K562 (cell line): ENCODE measurements at regions not wholly inside any gene's neighbourhood (a gene's known extent, or its start where the extent isn't known, plus 50 kb on each side); places are given as distances from the start of the nearest gene placed in this dataset.

ENCODE experiments used
- ATAC-seq: fragments of 200-7000 bp; cut with Tn5 transposase; 3 replicates; pipeline ENCODE4 v1.9.1; 2020; ENCODE audit warnings: moderate library complexity
- BruUV-seq: library from RNA; stranded (reverse); fragments of 400-500 nt; replicated peaks from 2 replicates; lab custom pipeline; 2021; lab: Mats Ljungman, UMichigan
- CTCF ChIA-PET: fragments of 300-600 bp; formaldehyde crosslinking; extraction: SDS; loops from one replicate; lab custom pipeline; 2021; ENCODE audit warnings: low intra/inter-chr PET ratio; lab: Yijun Ruan, JAX
- POLR2A ChIA-PET: fragments of 300-600, 350-650 bp; sonication (Branson Sonifier 250); formaldehyde crosslinking; extraction: SDS; loops from one replicate; lab custom pipeline; 2021; ENCODE audit warnings: antibody characterized with exemption, inconsistent platforms; lab: Yijun Ruan, JAX
- DNase-seq, 4 experiments: peaks; one replicate each; pipeline versions ENCODE4 v3.0.0 to v3.0.0-alpha.2; 2011 to 2018; ENCODE audit warnings: low spot score in 3 of 4, mixed read lengths in 3 of 4; ENCODE audit errors: extremely low read depth in 1 of 4
- FAIRE-seq: peaks from 2 replicates; lab custom pipeline; 2011; peaks lifted over from hg19 to GRCh38; lab: Jason Lieb, UNC
- H2AFZ ChIP-seq: 2 replicates; pipeline ENCODE4 v1.6.0; 2011; ENCODE audit warnings: low read depth, low read length, control low read depth, inconsistent platforms
- H3K27ac ChIP-seq: fragments of 200-600 bp; 3 replicates; pipeline ENCODE4 v1.8.0; 2011; ENCODE audit warnings: low read depth, mild to moderate bottlenecking, control low read depth, inconsistent platforms, low read length, moderate library complexity, mixed read lengths; ENCODE audit errors: extremely low read depth
- H3K27me3 ChIP-seq, 2 experiments: fragments of 300-600 bp in 1 of 2; 2 replicates in 1 of 2; 3 replicates in 1 of 2; pipeline versions ENCODE4 v1.6.0 to v1.8.0; 2011; ENCODE audit warnings: inconsistent platforms in 2 of 2, low read length in 2 of 2, mild to moderate bottlenecking in 1 of 2, mixed read lengths in 1 of 2, moderate library complexity in 1 of 2; ENCODE audit not compliant: control insufficient read depth in 2 of 2, insufficient read depth in 2 of 2
- H3K36me3 ChIP-seq: fragments of 300-600 bp; 3 replicates; pipeline ENCODE4 v1.8.0; 2011; ENCODE audit warnings: mild to moderate bottlenecking, low read length, inconsistent platforms; ENCODE audit not compliant: control insufficient read depth, insufficient read depth
- H3K4me1 ChIP-seq, 2 experiments: fragments of 200-600 bp in 1 of 2; replicated peaks in 1 of 2; 2 replicates in 1 of 2; 3 replicates in 1 of 2; pipeline versions ENCODE4 v1.5.1 to v1.8.0; 2011; ENCODE audit warnings: inconsistent platforms in 2 of 2, low read length in 2 of 2, mild to moderate bottlenecking in 1 of 2, mixed read lengths in 1 of 2, moderate library complexity in 1 of 2; ENCODE audit not compliant: control insufficient read depth in 2 of 2, insufficient read depth in 2 of 2
- H3K4me2 ChIP-seq: 2 replicates; pipeline ENCODE4 v1.6.1; 2011; ENCODE audit warnings: low read length, control low read depth, inconsistent platforms, mixed read lengths; ENCODE audit not compliant: insufficient read depth
- H3K4me3 ChIP-seq: fragments of 200-600 bp; sonication (generic), shearing (Covaris generic); 2 replicates; pipeline ENCODE4 v1.5.1; 2016; ENCODE audit warnings: control low read depth, inconsistent platforms
- H3K79me2 ChIP-seq: fragments of 200-600 bp; 3 replicates; pipeline ENCODE4 v1.8.0; 2011; ENCODE audit warnings: low read length, inconsistent platforms; ENCODE audit not compliant: control insufficient read depth, insufficient read depth
- H3K9ac ChIP-seq, 2 experiments: 2 replicates each; pipeline versions ENCODE4 v1.6.0 to v1.6.1; 2011; ENCODE audit warnings: low read depth in 2 of 2, low read length in 2 of 2, control low read depth in 1 of 2, inconsistent platforms in 1 of 2, mild to moderate bottlenecking in 1 of 2, mixed read lengths in 1 of 2; ENCODE audit not compliant: insufficient read depth in 1 of 2
- H3K9me1 ChIP-seq: one replicate; pipeline ENCODE4 v1.6.0; 2011; ENCODE audit warnings: inconsistent platforms, mild to moderate bottlenecking, low read length, moderate library complexity; ENCODE audit not compliant: control insufficient read depth, insufficient read depth
- H3K9me3 ChIP-seq: replicated peaks from 2 replicates; pipeline ENCODE4 v1.5.1; 2011; ENCODE audit warnings: low read depth, low read length, inconsistent platforms; ENCODE audit not compliant: control insufficient read depth, insufficient read depth
- H4K20me1 ChIP-seq: replicated peaks from 2 replicates; pipeline ENCODE4 v1.6.1; 2011; ENCODE audit warnings: low read length, inconsistent platforms, mixed read lengths; ENCODE audit not compliant: control insufficient read depth, insufficient read depth
- ETV5 ChIP-seq: sonication (generic); formaldehyde crosslinking; IDR thresholded peaks from 2 replicates; pipeline ENCODE4 v1.4.0; 2020; ENCODE audit warnings: low read depth, mild to moderate bottlenecking, missing genetic modification reagents
- FOS ChIP-seq: IDR thresholded peaks from 3 replicates; pipeline ENCODE4 v1.6.1; 2011; ENCODE audit not compliant: insufficient read length; ENCODE audit errors: extremely low read depth
- HDAC2 ChIP-seq: fragments of 450-650 bp; IDR thresholded peaks from 2 replicates; pipeline ENCODE4 v1.6.1; 2016; ENCODE audit warnings: mild to moderate bottlenecking
- HLTF ChIP-seq: fragments of 450-650 bp; IDR thresholded peaks from 2 replicates; pipeline ENCODE4 v1.6.1; 2016
- IRF1 ChIP-seq: sonication (generic); formaldehyde crosslinking; IDR thresholded peaks from 2 replicates; pipeline ENCODE4 v1.8.0; 2022; ENCODE audit warnings: missing genetic modification reagents, mild to moderate bottlenecking, borderline replicate concordance
- MED1 ChIP-seq: sonication (generic); formaldehyde crosslinking; IDR thresholded peaks from 2 replicates; pipeline ENCODE4 v1.8.1; 2023; ENCODE audit warnings: missing genetic modification reagents, borderline replicate concordance
- PYGO2 ChIP-seq: fragments of 450-650 bp; IDR thresholded peaks from 2 replicates; pipeline ENCODE4 v1.6.1; 2016; ENCODE audit warnings: mild to moderate bottlenecking, missing genetic modification characterization, moderate library complexity, missing compliant biosample characterization
- SIRT6 ChIP-seq: IDR thresholded peaks from one replicate; pipeline ENCODE4 v1.6.1; 2012; ENCODE audit warnings: low read depth, mild to moderate bottlenecking, control low read depth, inconsistent platforms, low read length, moderate library complexity
- SOX6 ChIP-seq: fragments of 450-650 bp; IDR thresholded peaks from 2 replicates; pipeline ENCODE4 v1.6.1; 2014; ENCODE audit warnings: mild to moderate bottlenecking
- TOE1 ChIP-seq, 2 experiments: fragments of 450-650 bp in 1 of 2; sonication (generic) in 1 of 2; formaldehyde crosslinking in 1 of 2; IDR thresholded peaks; 2 replicates each; pipeline versions ENCODE4 v1.7.1 to v1.8.0; 2016 to 2022; ENCODE audit warnings: borderline replicate concordance in 2 of 2, mild to moderate bottlenecking in 2 of 2, antibody characterized with exemption in 1 of 2, inconsistent platforms in 1 of 2, low read depth in 1 of 2, missing genetic modification reagents in 1 of 2, moderate library complexity in 1 of 2
- U2AF2 ChIP-seq: fragments of 200-400 bp; formaldehyde crosslinking; optimal IDR thresholded peaks from 2 replicates; pipeline ENCODE3; 2017; ENCODE audit warnings: low read depth, mild to moderate bottlenecking, low read length
- WGBS: fragments of 100-300 bp; shearing (Covaris generic); methylation state at CpG from one replicate; pipeline ENCODE4 v1.1.6; 2016; ENCODE audit warnings: low coverage, mixed read lengths; ENCODE audit not compliant: insufficient coverage; ENCODE audit errors: missing lambda C conversion rate; 5-methylcytosine and 5-hydroxymethylcytosine counted together
- in situ Hi-C: fragments of 300-500 bp; cut with MboI; formaldehyde crosslinking; loops from 4 replicates; pipeline ENCODE4 v1.15.0; 2018; ENCODE audit warnings: inconsistent platforms, mixed read lengths
- intact Hi-C: fragments of 100-400 bp; cut with micrococcal nuclease; formaldehyde crosslinking; loops from 2 replicates; pipeline ENCODE4 v1.14.2; 2022
- TF ChIP-seq, protein P1 (sequence below), 2 experiments: fragments of 200-800 bp in 1 of 2; sonication (Bioruptor generic) in 1 of 2; sonication (generic) in 1 of 2; formaldehyde crosslinking in 1 of 2; IDR thresholded peaks in 1 of 2; conservative IDR thresholded peaks in 1 of 2; 2 replicates each; pipeline versions ENCODE4 v1.5.0 to v1.6.1; 2016 to 2020; ENCODE audit warnings: missing compliant biosample characterization in 1 of 2, missing genetic modification characterization in 1 of 2, missing genetic modification reagents in 1 of 2
- TF ChIP-seq, protein P2 (sequence below): sonication (generic); formaldehyde crosslinking; IDR thresholded peaks from 2 replicates; pipeline ENCODE4 v1.5.0; 2020; ENCODE audit warnings: missing genetic modification reagents

DNA sequence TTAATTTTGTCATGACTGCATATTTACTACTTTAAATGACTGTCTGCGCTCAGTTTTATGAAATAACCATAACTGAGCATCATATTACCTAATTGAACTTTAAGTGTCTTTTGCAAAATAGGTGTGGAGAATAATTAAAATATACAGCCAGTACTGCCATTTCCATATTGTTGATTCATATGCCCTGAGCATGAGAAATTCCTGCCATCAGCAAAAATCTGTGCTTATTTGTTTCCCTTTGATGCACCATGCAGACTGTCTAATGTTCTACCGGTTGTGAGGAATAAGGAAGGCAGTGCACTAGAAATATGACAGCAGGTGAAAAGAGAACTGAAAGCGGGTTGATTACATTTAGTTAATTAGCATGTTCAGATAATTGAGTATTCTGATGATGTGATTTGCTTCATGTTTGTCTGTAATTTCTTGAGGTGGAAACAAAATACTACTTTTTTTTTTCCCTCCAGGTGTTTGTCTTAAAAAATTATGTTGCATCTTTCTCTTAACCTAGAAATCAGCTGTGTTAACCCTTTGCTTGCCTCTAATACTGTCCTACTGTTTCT lies 229.4 kb upstream of the AZI2 start:
- BruUV-seq: no TSS peak
- Histone ChIP-seq H2AFZ (no peak overlapping the region), H3K4me2 (no peak overlapping the region), H3K9me3 (no peaks in the 10 kb centered on the region), H3K36me3 (no peaks in the 10 kb centered on the region), H3K27ac (no peak overlapping the region), H3K4me3 (no peak overlapping the region), H3K9ac (no peak overlapping the region), H3K27me3 (no peaks in the 10 kb centered on the region), H3K79me2 (no peaks in the 10 kb centered on the region), H3K4me1 (no peaks in the 10 kb centered on the region), H3K9me1 (no peaks in the 10 kb centered on the region), H4K20me1 (no peaks in the 10 kb centered on the region)
- FAIRE-seq: no peak
- intact Hi-C loops: no loop called here
- TF ChIP-seq ETV5 (CRISPR knock-in tag) (no peak), HDAC2 (no peak)
- ChIA-PET POLR2A (no interaction called here), CTCF (no interaction called here)
- no peak for ATAC-seq
- no peak for DNase-seq
- in situ Hi-C loops: no loop called here
- 0% methylated on average over 3 of the region's 3 CpGs for WGBS

GRCh38 chr3:28586325-28586724 lies 237.7 kb upstream of the AZI2 start:
- no peaks in the 10 kb centered on the region for H3K9me1 ChIP-seq
- DNase-seq (no peak), ATAC-seq (no peak), FAIRE-seq (no peak)
- intact Hi-C loops: no loop called here
- no peak overlapping the region for H3K9ac ChIP-seq
- H3K4me3 ChIP-seq: no peak overlapping the region
- H3K4me1 ChIP-seq: no peaks in the 10 kb centered on the region
- no peaks in the 10 kb centered on the region for H3K79me2 ChIP-seq
- in situ Hi-C loops: no loop called here
- ChIA-PET POLR2A (no interaction called here), CTCF (no interaction called here)
- H3K27ac ChIP-seq: no peak overlapping the region
- H3K9me3 ChIP-seq: no peaks in the 10 kb centered on the region; the same call in 1 of the 2 replicates
- BruUV-seq: no TSS peak
- H3K36me3 ChIP-seq: no peaks in the 10 kb centered on the region
- no peaks in the 10 kb centered on the region for H3K27me3 ChIP-seq
- H2AFZ ChIP-seq: no peak overlapping the region
- H4K20me1 ChIP-seq: no peaks in the 10 kb centered on the region
- H3K4me2 ChIP-seq: no peak overlapping the region
- TF ChIP-seq HLTF (no peak), SIRT6 (no peak), PYGO2 (tag) (no peak), TOE1 (IDR thresholded peaks at IDR 0.05; ENCODE audit: borderline replicate concordance) (no peak), TOE1 (CRISPR knock-in tag; IDR thresholded peaks at IDR 0.05; ENCODE audit: borderline replicate concordance, low read depth) (no peak), SOX6 (no peak), IRF1 (CRISPR knock-in tag) (no peak), FOS (no peak), U2AF2 (no peak), MED1 (CRISPR knock-in tag) (no peak)
- TF ChIP-seq, protein P1, sequence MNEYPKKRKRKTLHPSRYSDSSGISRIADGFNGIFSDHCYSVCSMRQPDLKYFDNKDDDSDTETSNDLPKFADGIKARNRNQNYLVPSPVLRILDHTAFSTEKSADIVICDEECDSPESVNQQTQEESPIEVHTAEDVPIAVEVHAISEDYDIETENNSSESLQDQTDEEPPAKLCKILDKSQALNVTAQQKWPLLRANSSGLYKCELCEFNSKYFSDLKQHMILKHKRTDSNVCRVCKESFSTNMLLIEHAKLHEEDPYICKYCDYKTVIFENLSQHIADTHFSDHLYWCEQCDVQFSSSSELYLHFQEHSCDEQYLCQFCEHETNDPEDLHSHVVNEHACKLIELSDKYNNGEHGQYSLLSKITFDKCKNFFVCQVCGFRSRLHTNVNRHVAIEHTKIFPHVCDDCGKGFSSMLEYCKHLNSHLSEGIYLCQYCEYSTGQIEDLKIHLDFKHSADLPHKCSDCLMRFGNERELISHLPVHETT (CRISPR knock-in tag; conservative IDR thresholded peaks at IDR 0.05 in 1 of 2, IDR thresholded peaks at IDR 0.05 in 1 of 2): no peak
- TF ChIP-seq, protein P2, sequence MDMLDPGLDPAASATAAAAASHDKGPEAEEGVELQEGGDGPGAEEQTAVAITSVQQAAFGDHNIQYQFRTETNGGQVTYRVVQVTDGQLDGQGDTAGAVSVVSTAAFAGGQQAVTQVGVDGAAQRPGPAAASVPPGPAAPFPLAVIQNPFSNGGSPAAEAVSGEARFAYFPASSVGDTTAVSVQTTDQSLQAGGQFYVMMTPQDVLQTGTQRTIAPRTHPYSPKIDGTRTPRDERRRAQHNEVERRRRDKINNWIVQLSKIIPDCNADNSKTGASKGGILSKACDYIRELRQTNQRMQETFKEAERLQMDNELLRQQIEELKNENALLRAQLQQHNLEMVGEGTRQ (CRISPR knock-in tag): no peak
